HEK293 (cell line): ENCODE measurements at regions not wholly inside any gene's neighbourhood (a gene's known extent, or its start where the extent isn't known, plus 50 kb on each side); places are given as distances from the start of the nearest gene placed in this dataset.

ENCODE experiments used
- CTCF ChIA-PET: fragments of 350-600 bp; formaldehyde crosslinking; extraction: SDS; loops from one replicate; lab custom pipeline; 2021; ENCODE audit warnings: antibody characterized with exemption; lab: Yijun Ruan, JAX
- POLR2A ChIA-PET: fragments of 300-600 bp; formaldehyde crosslinking; extraction: SDS; loops from one replicate; lab custom pipeline; 2020; ENCODE audit warnings: antibody characterized with exemption, inconsistent platforms; lab: Yijun Ruan, JAX
- H3K27ac ChIP-seq: fragments of 200-500 bp; sonication (Bioruptor generic); 2 replicates; pipeline ENCODE4 v1.5.1; 2014; ENCODE audit warnings: low read depth, low read length, control low read depth, inconsistent platforms; ENCODE audit errors: extremely low read depth
- H3K36me3 ChIP-seq, 2 experiments: fragments of 200-500 bp in 1 of 2; sonication (Bioruptor generic) in 1 of 2; 1 replicate in 1 of 2; 2 replicates in 1 of 2; pipeline ENCODE4 v1.5.1; 2014 to 2017; ENCODE audit warnings: inconsistent platforms in 2 of 2, low read length in 2 of 2; ENCODE audit not compliant: control insufficient read depth in 2 of 2, insufficient read depth in 1 of 2
- H3K4me1 ChIP-seq: fragments of 200-500 bp; sonication (Bioruptor generic); 2 replicates; pipeline ENCODE4 v1.5.1; 2014; ENCODE audit warnings: mild to moderate bottlenecking, low read length, inconsistent platforms; ENCODE audit not compliant: control insufficient read depth, insufficient read depth
- H3K4me3 ChIP-seq: 2 replicates; pipeline ENCODE4 v1.5.1; 2011; ENCODE audit warnings: low read depth, mild to moderate bottlenecking, control low read depth, low read length, moderate library complexity
- H3K9me3 ChIP-seq: fragments of 200-500 bp; sonication (Bioruptor generic); 2 replicates; pipeline ENCODE4 v1.5.1; 2014; ENCODE audit warnings: low read depth, low read length, inconsistent platforms; ENCODE audit not compliant: control insufficient read depth, insufficient read depth
- GLIS1 ChIP-seq: fragments of 450-650 bp; formaldehyde crosslinking; IDR thresholded peaks from 2 replicates; pipeline ENCODE4 v1.5.1; 2016; ENCODE audit warnings: missing biosample characterization, missing genetic modification characterization
- PRDM4 ChIP-seq: fragments of 450-650 bp; formaldehyde crosslinking; IDR thresholded peaks from 2 replicates; pipeline ENCODE4 v1.5.1; 2017; ENCODE audit warnings: missing biosample characterization, missing genetic modification characterization
- ZBTB7A ChIP-seq: fragments of 450-650 bp; formaldehyde crosslinking; IDR thresholded peaks from 2 replicates; pipeline ENCODE4 v1.5.1; 2016; ENCODE audit warnings: low read depth, missing biosample characterization, missing genetic modification characterization
- ZFP69B ChIP-seq: fragments of 450-650 bp; formaldehyde crosslinking; IDR thresholded peaks from 2 replicates; pipeline ENCODE4 v1.5.1; 2016; ENCODE audit warnings: missing biosample characterization, missing genetic modification characterization
- ZNF341 ChIP-seq: fragments of 450-650 bp; formaldehyde crosslinking; IDR thresholded peaks from 2 replicates; pipeline ENCODE4; 2016; ENCODE audit warnings: low read depth, missing biosample characterization, missing genetic modification characterization
- ZNF510 ChIP-seq: fragments of 450-650 bp; formaldehyde crosslinking; IDR thresholded peaks from 2 replicates; pipeline ENCODE4 v1.5.1; 2018; ENCODE audit warnings: mild to moderate bottlenecking, missing genetic modification characterization, missing biosample characterization; ENCODE audit not compliant: insufficient replicate concordance
- ZNF518A ChIP-seq: fragments of 450-650 bp; formaldehyde crosslinking; conservative IDR thresholded peaks from 2 replicates; pipeline ENCODE4 v1.5.1; 2016; ENCODE audit warnings: low read depth, missing biosample characterization, missing genetic modification characterization
- ZNF544 ChIP-seq: fragments of 450-650 bp; formaldehyde crosslinking; IDR thresholded peaks from 2 replicates; pipeline ENCODE4 v1.5.0; 2017; ENCODE audit warnings: missing biosample characterization, missing genetic modification characterization
- ZNF580 ChIP-seq: fragments of 450-650 bp; formaldehyde crosslinking; IDR thresholded peaks from 2 replicates; pipeline ENCODE4 v1.5.1; 2016; ENCODE audit warnings: missing biosample characterization, missing genetic modification characterization
- ZNF707 ChIP-seq: fragments of 450-650 bp; formaldehyde crosslinking; IDR thresholded peaks from 2 replicates; pipeline ENCODE4 v1.5.1; 2016; ENCODE audit warnings: missing biosample characterization, missing genetic modification characterization
- ZNF747 ChIP-seq: fragments of 450-650 bp; formaldehyde crosslinking; IDR thresholded peaks from 2 replicates; pipeline ENCODE4 v1.5.1; 2016; ENCODE audit warnings: missing biosample characterization, missing genetic modification characterization
- ZSCAN4 ChIP-seq: fragments of 450-650 bp; formaldehyde crosslinking; IDR thresholded peaks from 2 replicates; pipeline ENCODE4 v1.5.1; 2017; ENCODE audit warnings: missing biosample characterization, missing genetic modification characterization
- ZXDB ChIP-seq: fragments of 450-650 bp; formaldehyde crosslinking; IDR thresholded peaks from 2 replicates; pipeline ENCODE4 v1.5.1; 2016; ENCODE audit warnings: missing biosample characterization, missing genetic modification characterization

- CTCF ChIA-PET: interaction anchor here (0.8 kb wide), 1 partner anchor 42 kb away, joined by 3 read pairs; no protein-coding TSS in a partner anchor
Measured at GRCh38 chr11:45597097-45597496, 68.3 kb downstream of the CHST1 start.

More at GRCh38 chr11:45597097-45597496, 68.3 kb downstream of the CHST1 start:
- no peaks in the 10 kb centered on the region for H3K36me3 ChIP-seq
- POLR2A ChIA-PET: no interaction called here
- no peaks in the 10 kb centered on the region for H3K9me3 ChIP-seq
- no peaks in the 10 kb centered on the region for H3K4me1 ChIP-seq
- H3K4me3 ChIP-seq: no peak overlapping the region
- no peak overlapping the region for H3K27ac ChIP-seq
- TF ChIP-seq ZNF341: no peak
- no peak for TF ChIP-seq ZNF747
- TF ChIP-seq GLIS1: no peak
- TF ChIP-seq ZNF544 (tag by site-specific recombination): no peak
- TF ChIP-seq ZXDB (tag by site-specific recombination): no peak
- no peak for TF ChIP-seq ZSCAN4
- TF ChIP-seq ZNF707 (tag by site-specific recombination): no peak
- no peak for TF ChIP-seq PRDM4 (tag by site-specific recombination)
- no peak for TF ChIP-seq ZFP69B (tag by site-specific recombination)
- TF ChIP-seq ZBTB7A (tag by site-specific recombination): no peak
- no peak for TF ChIP-seq ZNF518A (tag by site-specific recombination)
- no peak for TF ChIP-seq ZNF580 (tag by site-specific recombination)
- TF ChIP-seq ZNF510 (tag by site-specific recombination): no peak
